Tibial nerve (tissue), 4 donors: ENCODE measurements at regions not wholly inside any gene's neighbourhood (a gene's known extent, or its start where the extent isn't known, plus 50 kb on each side); places are given as distances from the start of the nearest gene placed in this dataset.

Source experiments
- DNase-seq, 2 donors: peaks; one replicate each; pipeline ENCODE4 v3.0.0-alpha.2; 2019; ENCODE audit warnings: low spot score in 2 of 2
- H3K27ac ChIP-seq, 4 donors: fragments of 200-600 bp; sonication (generic) in 3 of 4; one replicate each; pipeline ENCODE4 v1.5.1; 2017 to 2019; ENCODE audit warnings: mild to moderate bottlenecking in 1 of 4
- H3K27me3 ChIP-seq, 2 donors: fragments of 200-600 bp; sonication (generic) in 1 of 2; one replicate each; pipeline versions ENCODE4 v1.5.1 to v1.6.0; 2017 to 2019
- H3K36me3 ChIP-seq, 3 donors: fragments of 200-600 bp; sonication (generic); one replicate each; pipeline ENCODE4 v1.5.1; 2018 to 2019
- H3K4me1 ChIP-seq, 4 donors: fragments of 200-600 bp; sonication (generic) in 3 of 4; one replicate each; pipeline ENCODE4 v1.5.1; 2017 to 2019
- H3K4me3 ChIP-seq, 4 donors: fragments of 200-600 bp; sonication (generic) in 3 of 4; one replicate each; pipeline ENCODE4 v1.5.1; 2017 to 2019; ENCODE audit warnings: mild to moderate bottlenecking in 1 of 4, moderate library complexity in 1 of 4
- H3K9me3 ChIP-seq, 4 donors: fragments of 200-600 bp; sonication (generic) in 3 of 4; one replicate each; pipeline ENCODE4 v1.5.1; 2017 to 2019
- EP300 ChIP-seq, 2 donors: sonication (generic); formaldehyde crosslinking; IDR thresholded peaks; one replicate each; pipeline ENCODE4 v1.6.1; 2017; ENCODE audit warnings: antibody characterized with exemption in 2 of 2, mild to moderate bottlenecking in 1 of 2
- POLR2A ChIP-seq, 2 donors: fragments of 450-650 bp; IDR thresholded peaks; one replicate each; pipeline ENCODE4 v1.6.1; 2017; ENCODE audit warnings: antibody characterized with exemption in 2 of 2, mild to moderate bottlenecking in 2 of 2, moderate library complexity in 2 of 2
- WGBS, 2 donors: methylation state at CpG; one replicate each; pipeline ENCODE4 v1.1.5; 2018; 5-methylcytosine and 5-hydroxymethylcytosine counted together
- TF ChIP-seq, protein P1 (sequence below), 5 experiments: fragments of 200-600 bp in 3 of 5; fragments of 450-650 bp in 2 of 5; sonication (generic) in 3 of 5; IDR thresholded peaks; one replicate each; pipeline ENCODE4 v1.5.1; 2016 to 2019; ENCODE audit warnings: antibody characterized with exemption in 5 of 5, mild to moderate bottlenecking in 3 of 5, moderate library complexity in 2 of 5

DNA sequence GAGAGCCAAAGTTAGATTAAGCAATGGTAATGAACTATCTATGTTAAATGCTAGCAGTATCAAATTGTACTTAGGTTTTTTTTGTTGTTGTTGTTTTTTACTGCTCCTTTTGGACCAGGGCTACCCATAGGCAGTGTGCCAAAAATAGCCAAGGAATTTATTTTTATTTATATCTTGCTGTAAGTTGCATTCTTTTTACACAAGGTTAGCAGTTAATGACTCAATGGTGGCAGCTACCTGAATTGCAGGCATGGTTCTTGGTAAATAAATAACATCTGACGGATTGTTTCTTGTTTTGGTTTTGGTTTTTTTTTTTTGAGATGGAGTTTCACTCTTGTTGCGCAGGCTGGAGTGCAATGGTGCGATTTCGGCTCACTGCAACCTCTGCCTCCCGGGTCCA lies 194.8 kb upstream of the TSC22D1 start:
- TF ChIP-seq POLR2A (IDR thresholded peaks at IDR 0.05) (no peak), EP300 (IDR thresholded peaks at IDR 0.05) (no peak)
- TF ChIP-seq, protein P1, sequence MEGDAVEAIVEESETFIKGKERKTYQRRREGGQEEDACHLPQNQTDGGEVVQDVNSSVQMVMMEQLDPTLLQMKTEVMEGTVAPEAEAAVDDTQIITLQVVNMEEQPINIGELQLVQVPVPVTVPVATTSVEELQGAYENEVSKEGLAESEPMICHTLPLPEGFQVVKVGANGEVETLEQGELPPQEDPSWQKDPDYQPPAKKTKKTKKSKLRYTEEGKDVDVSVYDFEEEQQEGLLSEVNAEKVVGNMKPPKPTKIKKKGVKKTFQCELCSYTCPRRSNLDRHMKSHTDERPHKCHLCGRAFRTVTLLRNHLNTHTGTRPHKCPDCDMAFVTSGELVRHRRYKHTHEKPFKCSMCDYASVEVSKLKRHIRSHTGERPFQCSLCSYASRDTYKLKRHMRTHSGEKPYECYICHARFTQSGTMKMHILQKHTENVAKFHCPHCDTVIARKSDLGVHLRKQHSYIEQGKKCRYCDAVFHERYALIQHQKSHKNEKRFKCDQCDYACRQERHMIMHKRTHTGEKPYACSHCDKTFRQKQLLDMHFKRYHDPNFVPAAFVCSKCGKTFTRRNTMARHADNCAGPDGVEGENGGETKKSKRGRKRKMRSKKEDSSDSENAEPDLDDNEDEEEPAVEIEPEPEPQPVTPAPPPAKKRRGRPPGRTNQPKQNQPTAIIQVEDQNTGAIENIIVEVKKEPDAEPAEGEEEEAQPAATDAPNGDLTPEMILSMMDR (IDR thresholded peaks at IDR 0.05): no peak
- no peak overlapping the region for H3K27ac ChIP-seq
- no peak for DNase-seq
- H3K4me1 ChIP-seq: peaks cover 0 to 8% (median 0%) of the 10 kb centered on the region in 4 donors
- H3K27me3 ChIP-seq: no peaks in the 10 kb centered on the region
- no peaks in the 10 kb centered on the region for H3K36me3 ChIP-seq
- WGBS, 2 donors: 87 to 91% methylated on average over 5 of the region's 5 CpGs
- H3K9me3 ChIP-seq: peaks cover 0 to 3% (median 0%) of the 10 kb centered on the region in 4 donors
- no peak overlapping the region for H3K4me3 ChIP-seq

DNA sequence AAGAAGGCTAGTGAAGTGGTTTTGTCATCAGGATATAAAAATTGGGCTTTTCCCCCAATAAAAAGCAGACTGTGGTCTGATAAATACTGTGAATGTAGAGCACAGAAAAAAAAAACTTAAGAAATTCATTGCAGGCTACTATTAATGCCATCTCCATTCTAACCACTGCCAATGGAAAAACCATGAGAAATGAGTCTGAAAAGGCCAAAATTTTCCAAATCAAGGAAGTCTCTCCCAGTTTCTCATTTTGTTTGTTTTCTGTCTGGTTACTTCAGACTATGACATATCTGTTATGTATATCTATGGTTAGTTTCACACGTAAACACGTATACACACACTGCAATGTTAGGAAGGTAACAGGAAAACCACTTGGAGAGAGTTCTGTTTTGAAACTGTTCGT lies 193.6 kb upstream of the TSC22D1 start:
- TF ChIP-seq EP300 (IDR thresholded peaks at IDR 0.05) (no peak), POLR2A (IDR thresholded peaks at IDR 0.05) (no peak)
- TF ChIP-seq, protein P1 (IDR thresholded peaks at IDR 0.05): no peak
- Histone ChIP-seq H3K4me3 (no peak overlapping the region), H3K36me3 (no peaks in the 10 kb centered on the region), H3K27ac (no peak overlapping the region), H3K27me3 (no peaks in the 10 kb centered on the region), H3K4me1 (peaks cover 0 to 11% (median 0%) of the 10 kb centered on the region in 4 donors), H3K9me3 (no peaks in the 10 kb centered on the region)
- DNase-seq: no peak
- 71 to 80% methylated on average over 3 of the region's 3 CpGs for WGBS, 2 donors

DNA sequence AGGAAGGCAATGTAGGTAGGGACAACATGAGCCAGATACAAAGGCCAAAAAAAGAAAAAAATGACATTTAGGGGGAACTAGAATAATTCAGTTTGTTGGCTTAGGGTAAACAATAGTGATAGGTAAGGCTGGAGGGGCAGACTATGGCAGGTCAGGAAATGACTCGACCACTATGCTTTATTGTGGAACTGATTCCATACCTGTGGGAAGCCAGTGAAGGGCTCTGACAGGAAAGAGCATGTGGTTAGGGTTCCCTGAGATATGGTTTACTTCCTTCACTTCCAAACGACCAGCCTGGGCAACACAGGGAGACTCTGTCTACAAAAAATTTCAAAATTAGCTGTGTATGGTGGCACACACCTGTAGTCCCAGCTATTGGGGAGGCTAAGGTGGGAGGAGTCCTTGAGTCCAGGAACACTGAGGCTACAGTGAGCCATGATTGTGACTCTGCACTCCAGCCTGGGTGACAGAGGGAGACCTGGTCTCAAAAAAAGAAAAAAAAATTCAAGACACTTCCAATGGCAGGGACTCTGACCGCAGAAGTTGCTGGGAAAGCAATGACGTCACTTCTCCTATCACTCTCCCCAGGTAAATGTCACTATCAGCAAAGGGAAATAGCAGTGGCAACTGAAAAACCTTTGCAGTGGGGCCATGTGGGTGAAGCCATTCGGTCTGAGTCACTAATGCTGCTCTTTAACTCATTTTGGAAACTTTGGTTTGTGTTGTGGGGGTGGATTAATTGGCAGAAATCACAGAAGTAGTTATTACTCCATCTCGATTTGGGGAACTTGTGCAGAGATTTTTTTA lies 192.8 kb upstream of the TSC22D1 start:
- DNase-seq: no peak
- no peaks in the 10 kb centered on the region for H3K27me3 ChIP-seq
- H3K4me3 ChIP-seq: no peak overlapping the region
- H3K27ac ChIP-seq: no peak overlapping the region
- no peaks in the 10 kb centered on the region for H3K9me3 ChIP-seq
- peaks cover 0 to 17% (median 0%) of the 10 kb centered on the region in 4 donors for H3K4me1 ChIP-seq
- H3K36me3 ChIP-seq: no peaks in the 10 kb centered on the region
- TF ChIP-seq POLR2A (IDR thresholded peaks at IDR 0.05) (no peak), EP300 (IDR thresholded peaks at IDR 0.05) (no peak)
- TF ChIP-seq, protein P1 (IDR thresholded peaks at IDR 0.05): no peak
- 48% methylated on average over 6 of the region's 6 CpGs for WGBS, 2 donors

- Histone ChIP-seq H3K36me3 (no peaks in the 10 kb centered on the region), H3K4me3 (no peak overlapping the region), H3K9me3 (no peaks in the 10 kb centered on the region), H3K27ac (no peak overlapping the region), H3K27me3 (no peaks in the 10 kb centered on the region), H3K4me1 (peaks cover 0 to 25% (median 3%) of the 10 kb centered on the region in 4 donors)
- TF ChIP-seq, protein P1 (IDR thresholded peaks at IDR 0.05): no peak
- no peak for TF ChIP-seq POLR2A (IDR thresholded peaks at IDR 0.05)
- no peak for TF ChIP-seq EP300 (IDR thresholded peaks at IDR 0.05)
- WGBS, 2 donors: 49 to 58% methylated on average over 2 of the region's 2 CpGs
- DNase-seq: no peak
These were observed 192.1 kb upstream of the TSC22D1 start for GRCh38 chr13:44768239-44768638.

- no peak for DNase-seq
- Histone ChIP-seq H3K9me3 (no peaks in the 10 kb centered on the region), H3K27ac (no peak overlapping the region), H3K27me3 (no peaks in the 10 kb centered on the region), H3K4me3 (no peak overlapping the region), H3K36me3 (no peaks in the 10 kb centered on the region), H3K4me1 (peaks cover 0 to 27% (median 4%) of the 10 kb centered on the region in 4 donors)
- TF ChIP-seq EP300 (IDR thresholded peaks at IDR 0.05) (no peak), POLR2A (IDR thresholded peaks at IDR 0.05) (no peak)
- TF ChIP-seq, protein P1 (IDR thresholded peaks at IDR 0.05): no peak
- 73 to 82% methylated on average over 4 of the region's 4 CpGs for WGBS, 2 donors
These were observed 188.9 kb upstream of the TSC22D1 start for GRCh38 chr13:44765001-44765471.
